GM23338 (cell line): ENCODE measurements at regions not wholly inside any gene's neighbourhood (a gene's known extent, or its start where the extent isn't known, plus 50 kb on each side); places are given as distances from the start of the nearest gene placed in this dataset.

Experiments
- ATAC-seq: fragments of 200-7000 bp; cut with Tn5 transposase; 3 replicates; pipeline ENCODE4 v1.9.1; 2020
- DNase-seq: peaks from one replicate; pipeline ENCODE4 v3.0.0-alpha.2; 2015; ENCODE audit warnings: low spot score
- H2AFZ ChIP-seq: fragments of 200-600 bp; sonication (generic); 2 replicates; pipeline ENCODE4 v1.8.0; 2016; ENCODE audit warnings: antibody characterized with exemption, mild to moderate bottlenecking, moderate library complexity
- H3F3A ChIP-seq: fragments of 200-600 bp; sonication (generic); replicated peaks from 2 replicates; pipeline ENCODE4 v1.8.0; 2017; ENCODE audit warnings: antibody characterized with exemption, mixed run types, low read depth
- H3K27ac ChIP-seq: fragments of 200-600 bp; sonication (generic); 2 replicates; pipeline ENCODE4 v1.6.1; 2016; ENCODE audit warnings: low read depth
- H3K27me3 ChIP-seq: fragments of 200-600 bp; sonication (generic); 2 replicates; pipeline ENCODE4 v1.8.0; 2016; ENCODE audit warnings: mild to moderate bottlenecking, mixed run types, moderate library complexity; ENCODE audit not compliant: insufficient read depth
- H3K36me3 ChIP-seq: fragments of 200-600 bp; sonication (generic); 2 replicates; pipeline ENCODE4 v1.8.0; 2016; ENCODE audit warnings: mild to moderate bottlenecking; ENCODE audit not compliant: insufficient read depth
- H3K4me1 ChIP-seq: fragments of 200-600 bp; sonication (generic); 2 replicates; pipeline ENCODE4 v1.8.0; 2016; ENCODE audit warnings: mild to moderate bottlenecking, moderate library complexity; ENCODE audit not compliant: insufficient read depth
- H3K4me2 ChIP-seq: fragments of 200-600 bp; sonication (generic); 2 replicates; pipeline ENCODE4 v1.7.1; 2017; ENCODE audit warnings: mixed run types
- H3K4me3 ChIP-seq: fragments of 200-600 bp; sonication (generic); 2 replicates; pipeline ENCODE4 v1.6.1; 2016; ENCODE audit warnings: mixed run types
- H3K79me2 ChIP-seq: fragments of 200-600 bp; sonication (generic); replicated peaks from 2 replicates; pipeline ENCODE4 v1.8.0; 2017; ENCODE audit warnings: mild to moderate bottlenecking; ENCODE audit not compliant: insufficient read depth
- H3K9me2 ChIP-seq: fragments of 200-600 bp; sonication (generic); 2 replicates; pipeline ENCODE4 v1.8.0; 2017; ENCODE audit not compliant: insufficient read depth
- H4K20me1 ChIP-seq: fragments of 200-600 bp; sonication (generic); replicated peaks from 2 replicates; pipeline ENCODE4 v1.8.0; 2017; ENCODE audit warnings: mild to moderate bottlenecking; ENCODE audit not compliant: insufficient read depth
- H3K27ac Mint-ChIP-seq: 2 replicates; pipeline ENCODE4 v1.8.0; 2020; ENCODE audit warnings: inconsistent platforms, mild to moderate bottlenecking, moderate library complexity, mixed read lengths
- H3K27me3 Mint-ChIP-seq: 3 replicates; pipeline ENCODE4 v1.8.0; 2022; ENCODE audit warnings: low read depth, mild to moderate bottlenecking, moderate library complexity, mixed read lengths, inconsistent platforms; ENCODE audit not compliant: insufficient read depth, poor library complexity
- H3K36me3 Mint-ChIP-seq: 3 replicates; pipeline ENCODE4 v1.8.0; 2021; ENCODE audit warnings: low read depth, mild to moderate bottlenecking, inconsistent platforms, moderate library complexity, mixed read lengths
- H3K4me1 Mint-ChIP-seq: 3 replicates; pipeline ENCODE4 v1.8.0; 2020; ENCODE audit warnings: mild to moderate bottlenecking, inconsistent platforms, mixed read lengths
- H3K4me3 Mint-ChIP-seq: 3 replicates; pipeline ENCODE4 v1.8.0; 2021; ENCODE audit warnings: moderate library complexity, mild to moderate bottlenecking, inconsistent platforms, mixed read lengths
- H3K9me3 Mint-ChIP-seq: 3 replicates; pipeline ENCODE4 v1.8.0; 2020; ENCODE audit warnings: moderate library complexity, mild to moderate bottlenecking, inconsistent platforms, mixed read lengths
- EZH2 ChIP-seq: fragments of 200-600 bp; sonication (generic); IDR thresholded peaks from one replicate; pipeline ENCODE4 v1.8.0; 2017; ENCODE audit warnings: antibody characterized with exemption, mild to moderate bottlenecking, low read depth; ENCODE audit not compliant: unreplicated experiment
- EZH2phosphoT487 ChIP-seq: fragments of 200-600 bp; sonication (generic); IDR thresholded peaks from one replicate; pipeline ENCODE4 v1.8.1; 2018; ENCODE audit warnings: antibody characterized with exemption; ENCODE audit not compliant: unreplicated experiment
- JUNB ChIP-seq: IDR thresholded peaks from one replicate; pipeline ENCODE4 v1.6.1; 2016; ENCODE audit warnings: antibody characterized with exemption; ENCODE audit not compliant: unreplicated experiment
- ZNF114 ChIP-seq: fragments of 250-450 bp; sonication (Bioruptor Pico); IDR thresholded peaks from 2 replicates; pipeline ENCODE4 v1.5.0; 2020; ENCODE audit warnings: mild to moderate bottlenecking, moderate library complexity
- ZNF331 ChIP-seq: fragments of 250-450 bp; sonication (Bioruptor Pico); IDR thresholded peaks from 2 replicates; pipeline ENCODE4 v1.5.0; 2020; ENCODE audit warnings: low read depth, mild to moderate bottlenecking, moderate library complexity
- TF ChIP-seq, protein P1 (sequence below): IDR thresholded peaks from 2 replicates; pipeline ENCODE4 v1.6.1; 2016; ENCODE audit warnings: antibody characterized with exemption
- TF ChIP-seq, protein P2 (sequence below): IDR thresholded peaks from one replicate; pipeline ENCODE4 v1.6.1; 2018; ENCODE audit warnings: antibody characterized with exemption; ENCODE audit not compliant: unreplicated experiment

DNA sequence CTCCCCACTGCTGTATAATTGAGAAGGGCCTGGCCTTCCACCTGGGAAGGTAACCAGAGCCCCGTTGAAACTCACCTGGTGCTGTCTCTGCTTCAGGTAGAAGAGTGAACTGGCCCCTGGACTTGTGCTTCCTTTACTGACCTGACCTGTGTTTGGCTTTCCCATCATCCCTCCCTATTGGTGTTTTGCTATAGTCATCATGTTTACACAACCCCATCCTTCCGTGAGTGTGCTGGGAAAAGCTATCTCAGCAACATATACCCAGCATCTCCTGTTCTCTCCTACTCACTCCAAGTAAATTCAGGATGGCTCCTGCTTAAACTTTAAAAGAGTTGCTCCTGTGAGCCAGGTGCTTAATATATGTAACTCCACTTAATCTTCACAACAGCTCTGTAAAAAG is 77.2 kb upstream of the TSC22D2 start:
- no peaks in the 10 kb centered on the region for H3K79me2 ChIP-seq
- no peak overlapping the region for H3K4me3 Mint-ChIP-seq
- 0 out of 3 replicates have a peak, but pooled peaks cover 3% of the 10 kb centered on the region for H3K36me3 Mint-ChIP-seq
- no peak overlapping the region for H3K27ac ChIP-seq
- ATAC-seq: no peak
- H3K4me1 Mint-ChIP-seq: peaks cover 14% of the 10 kb centered on the region
- no peak for TF ChIP-seq JUNB
- H3K9me3 Mint-ChIP-seq: no peaks in the 10 kb centered on the region
- H3K27ac Mint-ChIP-seq: no peak overlapping the region
- H4K20me1 ChIP-seq: no peaks in the 10 kb centered on the region
- H3K4me3 ChIP-seq: no peak overlapping the region
- no peak overlapping the region for H3K4me2 ChIP-seq
- H3K36me3 ChIP-seq: no peaks in the 10 kb centered on the region
- H3F3A ChIP-seq: no peaks in the 10 kb centered on the region
- H2AFZ ChIP-seq: no peak overlapping the region
- 0 out of 2 replicates have a peak, but pooled peaks cover 8% of the 10 kb centered on the region for H3K9me2 ChIP-seq
- no peak for DNase-seq
- peaks cover 16% of the 10 kb centered on the region for H3K4me1 ChIP-seq
- peaks cover 4% of the 10 kb centered on the region for H3K27me3 Mint-ChIP-seq
- H3K27me3 ChIP-seq: no peaks in the 10 kb centered on the region

DNA sequence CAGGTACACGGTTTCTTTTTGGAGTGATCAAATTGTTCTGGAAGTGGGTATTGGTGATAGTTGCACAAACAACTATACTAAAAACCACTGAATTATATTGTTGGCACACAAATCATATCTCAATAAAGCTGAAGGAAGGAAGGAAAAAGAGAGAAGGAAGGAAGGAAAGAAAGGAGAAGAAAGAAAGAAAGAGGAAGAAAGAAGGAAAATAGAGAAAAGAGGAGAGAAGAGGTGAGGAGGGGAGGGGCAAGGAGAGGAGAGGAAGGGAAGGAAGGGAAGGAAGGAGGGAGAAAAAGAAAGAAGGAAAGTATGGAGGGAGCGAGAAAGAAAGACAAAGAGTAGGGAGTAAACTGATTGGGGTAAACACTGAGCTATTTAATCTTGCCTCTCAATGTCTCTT is 77.9 kb upstream of the TSC22D2 start:
- Mint-ChIP-seq H3K27ac (no peak overlapping the region), H3K4me3 (no peak overlapping the region), H3K4me1 (peaks cover 11% of the 10 kb centered on the region), H3K27me3 (peaks cover 4% of the 10 kb centered on the region), H3K36me3 (0 out of 3 replicates have a peak, but pooled peaks cover 3% of the 10 kb centered on the region), H3K9me3 (no peaks in the 10 kb centered on the region)
- DNase-seq (no peak), ATAC-seq (no peak)
- Histone ChIP-seq H3K4me1 (peaks cover 10% of the 10 kb centered on the region; the same call in 1 of the 2 replicates), H3F3A (no peaks in the 10 kb centered on the region), H3K4me2 (no peak overlapping the region), H2AFZ (no peak overlapping the region), H3K36me3 (no peaks in the 10 kb centered on the region), H3K27ac (no peak overlapping the region), H3K4me3 (no peak overlapping the region), H3K27me3 (no peaks in the 10 kb centered on the region), H3K9me2 (0 out of 2 replicates have a peak, but pooled peaks cover 8% of the 10 kb centered on the region), H4K20me1 (no peaks in the 10 kb centered on the region), H3K79me2 (no peaks in the 10 kb centered on the region)
- TF ChIP-seq EZH2phosphoT487 (no peak), ZNF114 (no peak), JUNB (no peak), ZNF331 (CRISPR knock-in tag) (no peak), EZH2 (no peak)
- TF ChIP-seq, protein P1, sequence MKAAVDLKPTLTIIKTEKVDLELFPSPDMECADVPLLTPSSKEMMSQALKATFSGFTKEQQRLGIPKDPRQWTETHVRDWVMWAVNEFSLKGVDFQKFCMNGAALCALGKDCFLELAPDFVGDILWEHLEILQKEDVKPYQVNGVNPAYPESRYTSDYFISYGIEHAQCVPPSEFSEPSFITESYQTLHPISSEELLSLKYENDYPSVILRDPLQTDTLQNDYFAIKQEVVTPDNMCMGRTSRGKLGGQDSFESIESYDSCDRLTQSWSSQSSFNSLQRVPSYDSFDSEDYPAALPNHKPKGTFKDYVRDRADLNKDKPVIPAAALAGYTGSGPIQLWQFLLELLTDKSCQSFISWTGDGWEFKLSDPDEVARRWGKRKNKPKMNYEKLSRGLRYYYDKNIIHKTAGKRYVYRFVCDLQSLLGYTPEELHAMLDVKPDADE: no peak
- TF ChIP-seq, protein P2, sequence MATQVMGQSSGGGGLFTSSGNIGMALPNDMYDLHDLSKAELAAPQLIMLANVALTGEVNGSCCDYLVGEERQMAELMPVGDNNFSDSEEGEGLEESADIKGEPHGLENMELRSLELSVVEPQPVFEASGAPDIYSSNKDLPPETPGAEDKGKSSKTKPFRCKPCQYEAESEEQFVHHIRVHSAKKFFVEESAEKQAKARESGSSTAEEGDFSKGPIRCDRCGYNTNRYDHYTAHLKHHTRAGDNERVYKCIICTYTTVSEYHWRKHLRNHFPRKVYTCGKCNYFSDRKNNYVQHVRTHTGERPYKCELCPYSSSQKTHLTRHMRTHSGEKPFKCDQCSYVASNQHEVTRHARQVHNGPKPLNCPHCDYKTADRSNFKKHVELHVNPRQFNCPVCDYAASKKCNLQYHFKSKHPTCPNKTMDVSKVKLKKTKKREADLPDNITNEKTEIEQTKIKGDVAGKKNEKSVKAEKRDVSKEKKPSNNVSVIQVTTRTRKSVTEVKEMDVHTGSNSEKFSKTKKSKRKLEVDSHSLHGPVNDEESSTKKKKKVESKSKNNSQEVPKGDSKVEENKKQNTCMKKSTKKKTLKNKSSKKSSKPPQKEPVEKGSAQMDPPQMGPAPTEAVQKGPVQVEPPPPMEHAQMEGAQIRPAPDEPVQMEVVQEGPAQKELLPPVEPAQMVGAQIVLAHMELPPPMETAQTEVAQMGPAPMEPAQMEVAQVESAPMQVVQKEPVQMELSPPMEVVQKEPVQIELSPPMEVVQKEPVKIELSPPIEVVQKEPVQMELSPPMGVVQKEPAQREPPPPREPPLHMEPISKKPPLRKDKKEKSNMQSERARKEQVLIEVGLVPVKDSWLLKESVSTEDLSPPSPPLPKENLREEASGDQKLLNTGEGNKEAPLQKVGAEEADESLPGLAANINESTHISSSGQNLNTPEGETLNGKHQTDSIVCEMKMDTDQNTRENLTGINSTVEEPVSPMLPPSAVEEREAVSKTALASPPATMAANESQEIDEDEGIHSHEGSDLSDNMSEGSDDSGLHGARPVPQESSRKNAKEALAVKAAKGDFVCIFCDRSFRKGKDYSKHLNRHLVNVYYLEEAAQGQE: no peak
